B cell (primary cell): ENCODE measurements at regions not wholly inside any gene's neighbourhood (a gene's known extent, or its start where the extent isn't known, plus 50 kb on each side); places are given as distances from the start of the nearest gene placed in this dataset.

Experiments
- ATAC-seq: fragments of 200-7000 bp; cut with Tn5 transposase; one replicate; pipeline ENCODE4 v1.10.0; 2021; ENCODE audit warnings: low read depth, mild to moderate bottlenecking, moderate number of reproducible peaks, moderate library complexity
- CTCF ChIA-PET: fragments of 350-600 bp; sonication (Branson Sonifier 250); formaldehyde crosslinking; loops from one replicate; lab custom pipeline; 2021; ENCODE audit warnings: antibody characterized with exemption, inconsistent platforms; lab: Charles Lee
- POLR2A ChIA-PET: fragments of 350-600 bp; sonication (Branson Sonifier 250); formaldehyde crosslinking; loops from one replicate; lab custom pipeline; 2021; ENCODE audit warnings: antibody characterized with exemption; lab: Charles Lee
- DNase-seq: peaks from one replicate; pipeline ENCODE4 v3.0.0; 2013
- H2AFZ ChIP-seq: 2 replicates; pipeline ENCODE4 v1.6.1; 2012; ENCODE audit warnings: mild to moderate bottlenecking, low read depth, low read length; ENCODE audit not compliant: insufficient read depth, poor library complexity, severe bottlenecking
- H3K27ac ChIP-seq, 2 donors: 1 replicate in 1 of 2; 2 replicates in 1 of 2; pipeline ENCODE4 v1.5.1; 2012 to 2013; ENCODE audit warnings: low read length in 2 of 2, mild to moderate bottlenecking in 2 of 2, moderate library complexity in 1 of 2
- H3K27me3 ChIP-seq, 4 experiments: fragments of 200-600 bp in 1 of 4; sonication (generic) in 1 of 4; replicated peaks in 1 of 4; 1 replicate in 2 of 4; 2 replicates in 2 of 4; pipeline versions ENCODE4 v1.6.1 to v1.7.0; 2013 to 2016; ENCODE audit warnings: low read length in 3 of 4, mild to moderate bottlenecking in 2 of 4, mixed read lengths in 1 of 4, moderate library complexity in 1 of 4; ENCODE audit not compliant: insufficient read depth in 4 of 4, control insufficient read depth in 3 of 4; ENCODE audit errors: control extremely low read depth in 1 of 4
- H3K36me3 ChIP-seq, 2 experiments: replicated peaks in 1 of 2; 1 replicate in 1 of 2; 2 replicates in 1 of 2; pipeline versions ENCODE4 v1.6.1 to v1.7.1; 2013; ENCODE audit warnings: low read length in 1 of 2; ENCODE audit not compliant: insufficient read depth in 2 of 2, control insufficient read depth in 1 of 2; ENCODE audit errors: control extremely low read depth in 1 of 2, extremely low read depth in 1 of 2
- H3K4me1 ChIP-seq, 2 donors: fragments of 200-600 bp in 1 of 2; sonication (generic) in 1 of 2; 1 replicate in 1 of 2; 2 replicates in 1 of 2; pipeline versions ENCODE4 v1.5.1 to v1.6.1; 2013 to 2017; ENCODE audit warnings: low read length in 2 of 2; ENCODE audit not compliant: control insufficient read depth in 2 of 2, insufficient read depth in 2 of 2
- H3K4me2 ChIP-seq: replicated peaks from 2 replicates; pipeline ENCODE3; 2012; ENCODE audit warnings: mild to moderate bottlenecking, low read depth, low read length; ENCODE audit not compliant: poor library complexity, severe bottlenecking
- H3K4me3 ChIP-seq, 5 experiments: fragments of 200-600 bp in 1 of 5; sonication (generic) in 1 of 5; 1 replicate in 3 of 5; 2 replicates in 2 of 5; pipeline versions ENCODE4 v1.5.1 to v1.7.0; 2011 to 2016; ENCODE audit warnings: low read length in 4 of 5, mild to moderate bottlenecking in 4 of 5, low read depth in 2 of 5, control low read depth in 1 of 5, moderate library complexity in 1 of 5; ENCODE audit not compliant: insufficient read depth in 1 of 5; ENCODE audit errors: control extremely low read depth in 1 of 5, extremely low read depth in 1 of 5
- H3K79me2 ChIP-seq: fragments of 200-600 bp; sonication (generic); one replicate; pipeline ENCODE4 v1.6.0; 2016; ENCODE audit warnings: low read length; ENCODE audit not compliant: control insufficient read depth, insufficient read depth
- H3K9ac ChIP-seq: fragments of 200-600 bp; sonication (generic); 2 replicates; pipeline ENCODE4 v1.6.1; 2017; ENCODE audit warnings: mild to moderate bottlenecking, low read length, moderate library complexity
- H3K9me3 ChIP-seq, 3 donors: one replicate each; pipeline versions ENCODE4 v1.6.1 to v1.7.1; 2013; ENCODE audit warnings: low read length in 2 of 3; ENCODE audit not compliant: control insufficient read depth in 2 of 3, insufficient read depth in 1 of 3; ENCODE audit errors: control extremely low read depth in 1 of 3
- H4K20me1 ChIP-seq: 2 replicates; pipeline ENCODE4 v1.6.0; 2012; ENCODE audit warnings: mild to moderate bottlenecking, low read length; ENCODE audit not compliant: insufficient read depth, control insufficient read depth, poor library complexity, severe bottlenecking
- H3K27ac Mint-ChIP-seq: one replicate; pipeline ENCODE4 v1.8.0; 2021; ENCODE audit warnings: mixed read lengths
- H3K27me3 Mint-ChIP-seq: one replicate; pipeline ENCODE4 v1.8.0; 2021; ENCODE audit warnings: mixed read lengths
- H3K4me1 Mint-ChIP-seq: one replicate; pipeline ENCODE4 v1.8.0; 2021; ENCODE audit warnings: mixed read lengths
- H3K4me3 Mint-ChIP-seq: one replicate; pipeline ENCODE4 v1.8.0; 2021; ENCODE audit warnings: mixed read lengths
- H3K9me3 Mint-ChIP-seq: one replicate; pipeline ENCODE4 v1.8.0; 2022; ENCODE audit warnings: mixed read lengths; ENCODE audit not compliant: insufficient read depth
- EZH2 ChIP-seq: IDR thresholded peaks from 2 replicates; pipeline ENCODE4 v1.6.1; 2012; ENCODE audit warnings: borderline replicate concordance, low read depth, mild to moderate bottlenecking, moderate library complexity, low read length; ENCODE audit not compliant: insufficient read depth, poor library complexity, severe bottlenecking
- WGBS: methylation state at CpG from one replicate; pipeline ENCODE4 v1.1.5; 2013; ENCODE audit warnings: missing lambda C conversion rate; ENCODE audit not compliant: insufficient coverage; 5-methylcytosine and 5-hydroxymethylcytosine counted together
- intact Hi-C: fragments of 100-400 bp; cut with micrococcal nuclease; formaldehyde crosslinking; loops from one replicate; pipeline ENCODE4 v1.10.0; 2022
- TF ChIP-seq, protein P1 (sequence below): fragments of 200-600 bp; IDR thresholded peaks from one replicate; pipeline ENCODE4 v1.8.0; 2022; ENCODE audit warnings: antibody characterized with exemption, mild to moderate bottlenecking

DNA sequence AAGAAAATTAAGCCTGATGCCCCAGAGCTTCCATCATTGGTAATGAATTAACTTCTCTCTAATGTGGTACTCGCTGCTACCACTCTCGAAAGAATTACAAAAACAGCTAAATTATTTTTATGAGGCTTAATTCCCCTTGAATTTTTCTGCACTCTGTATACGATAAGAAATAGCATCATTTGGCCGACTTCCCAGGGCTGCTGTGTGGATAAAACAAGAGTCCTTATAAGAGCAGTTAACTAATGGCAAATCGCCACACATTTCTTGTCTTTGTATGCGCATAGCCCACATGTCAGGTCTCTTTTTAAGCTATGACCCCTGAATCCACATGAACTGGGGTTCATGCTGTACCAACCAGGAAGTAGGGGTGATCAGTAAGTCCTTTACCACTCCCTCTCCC lies 668.4 kb downstream of the TMEM182 start:
- no peak for ATAC-seq
- no peaks in the 10 kb centered on the region for H3K4me1 Mint-ChIP-seq
- intact Hi-C loops: no loop called here

DNA sequence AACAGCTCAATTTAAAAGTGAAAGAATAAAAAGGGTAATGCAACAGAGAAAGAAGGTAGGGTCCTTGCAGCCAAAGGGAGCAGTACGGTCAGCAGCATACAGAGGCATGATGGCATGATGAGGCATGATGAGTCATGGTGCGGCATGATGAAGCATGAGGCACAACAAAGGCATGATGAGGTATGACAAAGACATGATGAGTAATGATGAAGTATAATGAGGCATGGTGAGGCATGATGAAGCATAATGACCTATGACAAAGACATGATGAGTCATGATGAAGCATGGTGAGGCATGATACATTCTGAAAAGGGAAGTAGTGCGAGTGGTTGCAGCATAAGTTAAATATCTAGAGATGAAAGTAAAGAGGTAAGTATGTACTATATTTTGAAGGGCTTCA lies 673.2 kb downstream of the TMEM182 start:
- H3K9me3 ChIP-seq: no peaks in the 10 kb centered on the region
- no peaks in the 10 kb centered on the region for H3K4me1 Mint-ChIP-seq
- no peaks in the 10 kb centered on the region for H3K27me3 Mint-ChIP-seq
- DNase-seq (no peak), ATAC-seq (no peak)
- 94% methylated on average over 2 of the region's 3 CpGs for WGBS
- H3K27ac ChIP-seq: no peak overlapping the region
- ChIA-PET CTCF (no interaction called here), POLR2A (no interaction called here)
- H3K4me1 ChIP-seq: no peaks in the 10 kb centered on the region
- H3K79me2 ChIP-seq: no peaks in the 10 kb centered on the region
- H3K4me3 ChIP-seq: no peak overlapping the region
- H3K4me3 Mint-ChIP-seq: no peak overlapping the region
- no peak overlapping the region for H3K27ac Mint-ChIP-seq
- H3K4me2 ChIP-seq: no peak overlapping the region
- H3K9me3 Mint-ChIP-seq: peaks cover 3% of the 10 kb centered on the region
- no peaks in the 10 kb centered on the region for H4K20me1 ChIP-seq
- intact Hi-C loops: no loop called here
- no peak overlapping the region for H3K9ac ChIP-seq
- no peaks in the 10 kb centered on the region for H3K27me3 ChIP-seq
- H2AFZ ChIP-seq: no peak overlapping the region
- H3K36me3 ChIP-seq: no peaks in the 10 kb centered on the region
- TF ChIP-seq EZH2: no peak
- TF ChIP-seq, protein P1, sequence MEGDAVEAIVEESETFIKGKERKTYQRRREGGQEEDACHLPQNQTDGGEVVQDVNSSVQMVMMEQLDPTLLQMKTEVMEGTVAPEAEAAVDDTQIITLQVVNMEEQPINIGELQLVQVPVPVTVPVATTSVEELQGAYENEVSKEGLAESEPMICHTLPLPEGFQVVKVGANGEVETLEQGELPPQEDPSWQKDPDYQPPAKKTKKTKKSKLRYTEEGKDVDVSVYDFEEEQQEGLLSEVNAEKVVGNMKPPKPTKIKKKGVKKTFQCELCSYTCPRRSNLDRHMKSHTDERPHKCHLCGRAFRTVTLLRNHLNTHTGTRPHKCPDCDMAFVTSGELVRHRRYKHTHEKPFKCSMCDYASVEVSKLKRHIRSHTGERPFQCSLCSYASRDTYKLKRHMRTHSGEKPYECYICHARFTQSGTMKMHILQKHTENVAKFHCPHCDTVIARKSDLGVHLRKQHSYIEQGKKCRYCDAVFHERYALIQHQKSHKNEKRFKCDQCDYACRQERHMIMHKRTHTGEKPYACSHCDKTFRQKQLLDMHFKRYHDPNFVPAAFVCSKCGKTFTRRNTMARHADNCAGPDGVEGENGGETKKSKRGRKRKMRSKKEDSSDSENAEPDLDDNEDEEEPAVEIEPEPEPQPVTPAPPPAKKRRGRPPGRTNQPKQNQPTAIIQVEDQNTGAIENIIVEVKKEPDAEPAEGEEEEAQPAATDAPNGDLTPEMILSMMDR: no peak

More for the DNA sequence above, 668.4 kb downstream of the TMEM182 start:
- 94% methylated on average over 3 of the region's 6 CpGs for WGBS
- H3K9me3 ChIP-seq: peaks cover 0 to 5% (median 0%) of the 10 kb centered on the region in 3 donors
- Mint-ChIP-seq H3K9me3 (peaks cover 2% of the 10 kb centered on the region), H3K27ac (no peak overlapping the region), H3K27me3 (no peaks in the 10 kb centered on the region), H3K4me3 (no peak overlapping the region)
- TF ChIP-seq EZH2: no peak
- TF ChIP-seq, protein P1: no peak
- ChIA-PET POLR2A (no interaction called here), CTCF (no interaction called here)
- H3K36me3 ChIP-seq: no peaks in the 10 kb centered on the region
- H2AFZ ChIP-seq: no peak overlapping the region
- no peak overlapping the region for H3K4me3 ChIP-seq
- no peak overlapping the region for H3K4me2 ChIP-seq
- H4K20me1 ChIP-seq: no peaks in the 10 kb centered on the region
- no peak overlapping the region for H3K27ac ChIP-seq
- H3K9ac ChIP-seq: no peak overlapping the region
- no peaks in the 10 kb centered on the region for H3K27me3 ChIP-seq
- no peaks in the 10 kb centered on the region for H3K79me2 ChIP-seq
- DNase-seq: no peak
- no peaks in the 10 kb centered on the region for H3K4me1 ChIP-seq
